Transverse colon (tissue), 4 donors: ENCODE measurements at regions not wholly inside any gene's neighbourhood (a gene's known extent, or its start where the extent isn't known, plus 50 kb on each side); places are given as distances from the start of the nearest gene placed in this dataset.

Experiments
- POLR2AphosphoS5 ChIP-seq, 3 donors: sonication (generic); formaldehyde crosslinking; IDR thresholded peaks; one replicate each; pipeline ENCODE4 v1.6.1; 2016; ENCODE audit warnings: antibody characterized with exemption in 3 of 3
- TF ChIP-seq, protein P1 (sequence below), 5 experiments: fragments of 200-600 bp in 3 of 5; fragments of 450-650 bp in 2 of 5; sonication (generic) in 3 of 5; IDR thresholded peaks; 1 replicate in 2 of 5; 2 replicates in 3 of 5; pipeline ENCODE4 v1.5.1; 2016 to 2017; ENCODE audit warnings: antibody characterized with exemption in 5 of 5, inconsistent platforms in 3 of 5, mild to moderate bottlenecking in 2 of 5, moderate library complexity in 1 of 5

DNA sequence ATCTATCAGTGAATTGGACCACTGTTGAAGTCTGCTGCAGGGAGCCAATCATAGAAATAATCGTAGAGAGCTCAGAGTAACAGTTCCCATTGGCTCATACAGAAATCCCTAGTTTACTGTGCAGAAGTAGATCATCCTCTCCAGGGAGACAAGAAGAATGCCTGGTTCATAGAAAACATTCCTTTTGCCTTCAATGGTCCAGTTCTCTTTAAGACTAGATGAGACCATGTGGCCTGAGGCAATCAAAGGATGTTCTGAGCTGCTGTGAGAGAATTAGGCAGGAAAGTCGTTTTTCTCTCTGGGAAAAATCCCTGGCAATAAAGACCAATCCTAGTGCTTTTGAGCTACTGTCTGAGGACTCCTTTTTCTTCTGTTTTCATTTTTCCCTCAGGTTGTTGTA lies 208.4 kb downstream of the CENPW start:
- TF ChIP-seq, protein P1, sequence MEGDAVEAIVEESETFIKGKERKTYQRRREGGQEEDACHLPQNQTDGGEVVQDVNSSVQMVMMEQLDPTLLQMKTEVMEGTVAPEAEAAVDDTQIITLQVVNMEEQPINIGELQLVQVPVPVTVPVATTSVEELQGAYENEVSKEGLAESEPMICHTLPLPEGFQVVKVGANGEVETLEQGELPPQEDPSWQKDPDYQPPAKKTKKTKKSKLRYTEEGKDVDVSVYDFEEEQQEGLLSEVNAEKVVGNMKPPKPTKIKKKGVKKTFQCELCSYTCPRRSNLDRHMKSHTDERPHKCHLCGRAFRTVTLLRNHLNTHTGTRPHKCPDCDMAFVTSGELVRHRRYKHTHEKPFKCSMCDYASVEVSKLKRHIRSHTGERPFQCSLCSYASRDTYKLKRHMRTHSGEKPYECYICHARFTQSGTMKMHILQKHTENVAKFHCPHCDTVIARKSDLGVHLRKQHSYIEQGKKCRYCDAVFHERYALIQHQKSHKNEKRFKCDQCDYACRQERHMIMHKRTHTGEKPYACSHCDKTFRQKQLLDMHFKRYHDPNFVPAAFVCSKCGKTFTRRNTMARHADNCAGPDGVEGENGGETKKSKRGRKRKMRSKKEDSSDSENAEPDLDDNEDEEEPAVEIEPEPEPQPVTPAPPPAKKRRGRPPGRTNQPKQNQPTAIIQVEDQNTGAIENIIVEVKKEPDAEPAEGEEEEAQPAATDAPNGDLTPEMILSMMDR (IDR thresholded peaks at IDR 0.05), result no peak
- no peak for TF ChIP-seq POLR2AphosphoS5 (IDR thresholded peaks at IDR 0.05)
